SK-N-SH (cell line): ENCODE measurements at regions not wholly inside any gene's neighbourhood (a gene's known extent, or its start where the extent isn't known, plus 50 kb on each side); places are given as distances from the start of the nearest gene placed in this dataset.

Experiments
- CTCF ChIA-PET: fragments of 300-600, 350-600 bp; formaldehyde crosslinking; extraction: SDS; loops from one replicate; lab custom pipeline; 2021; lab: Yijun Ruan, JAX
- POLR2A ChIA-PET: fragments of 350-600 bp; sonication (Branson Sonifier 250); formaldehyde crosslinking; extraction: SDS; loops from one replicate; lab custom pipeline; 2020; ENCODE audit warnings: antibody characterized with exemption, inconsistent platforms; lab: Yijun Ruan, JAX
- DNase-seq: peaks from one replicate; pipeline ENCODE4 v3.0.0; 2012
- H2AFZ ChIP-seq: fragments of 200-600 bp; sonication (generic); 2 replicates; pipeline ENCODE4 v1.8.1; 2016; ENCODE audit warnings: antibody characterized with exemption, mild to moderate bottlenecking, low read depth
- H3F3A ChIP-seq: fragments of 200-600 bp; sonication (generic); replicated peaks from 2 replicates; pipeline ENCODE3; 2016; ENCODE audit warnings: antibody characterized with exemption, mild to moderate bottlenecking; ENCODE audit not compliant: insufficient read depth
- H3K27ac ChIP-seq, 2 experiments: fragments of 200-500 bp in 1 of 2; fragments of 200-600 bp in 1 of 2; sonication (Bioruptor generic) in 1 of 2; sonication (generic), shearing (Covaris generic) in 1 of 2; 2 replicates each; pipeline versions ENCODE4 v1.5.1 to v1.6.1; 2014 to 2016; ENCODE audit warnings: low read depth in 2 of 2, inconsistent platforms in 1 of 2, low read length in 1 of 2, mild to moderate bottlenecking in 1 of 2, mixed read lengths in 1 of 2
- H3K27me3 ChIP-seq: fragments of 200-600 bp; sonication (generic), shearing (Covaris generic); 2 replicates; pipeline ENCODE4 v1.6.1; 2016; ENCODE audit warnings: mixed run types; ENCODE audit not compliant: insufficient read depth
- H3K36me3 ChIP-seq, 2 experiments: fragments of 200-500 bp in 1 of 2; fragments of 200-600 bp in 1 of 2; sonication (Bioruptor generic) in 1 of 2; sonication (generic) in 1 of 2; replicated peaks in 1 of 2; 2 replicates each; pipeline versions ENCODE3 to v1.5.1; 2014 to 2016; ENCODE audit warnings: low read length in 1 of 2, mild to moderate bottlenecking in 1 of 2; ENCODE audit not compliant: insufficient read depth in 2 of 2, control insufficient read depth in 1 of 2
- H3K4me1 ChIP-seq, 2 experiments: fragments of 200-500 bp in 1 of 2; fragments of 200-600 bp in 1 of 2; sonication (Bioruptor generic) in 1 of 2; sonication (generic), shearing (Covaris generic) in 1 of 2; 2 replicates each; pipeline versions ENCODE4 v1.5.1 to v1.6.1; 2014 to 2016; ENCODE audit warnings: low read depth in 1 of 2, low read length in 1 of 2, mixed run types in 1 of 2; ENCODE audit not compliant: insufficient read depth in 2 of 2, control insufficient read depth in 1 of 2
- H3K4me2 ChIP-seq: fragments of 200-600 bp; sonication (generic), shearing (Covaris generic); 2 replicates; pipeline ENCODE4 v1.6.1; 2017; ENCODE audit warnings: mixed run types
- H3K4me3 ChIP-seq, 2 experiments: fragments of 200-500 bp in 1 of 2; fragments of 200-600 bp in 1 of 2; sonication (Bioruptor generic) in 1 of 2; sonication (generic), shearing (Covaris generic) in 1 of 2; 2 replicates each; pipeline versions ENCODE4 v1.5.1 to v1.8.1; 2014 to 2016; ENCODE audit warnings: low read depth in 2 of 2, inconsistent platforms in 1 of 2, low read length in 1 of 2, mild to moderate bottlenecking in 1 of 2, mixed read lengths in 1 of 2, moderate library complexity in 1 of 2
- H3K79me2 ChIP-seq: fragments of 200-600 bp; sonication (generic); 2 replicates; pipeline ENCODE4 v1.8.1; 2017; ENCODE audit warnings: mild to moderate bottlenecking; ENCODE audit not compliant: insufficient read depth
- H3K9ac ChIP-seq: fragments of 200-600 bp; sonication (generic); 2 replicates; pipeline ENCODE4 v1.6.1; 2017; ENCODE audit warnings: mixed run types
- H3K9me2 ChIP-seq: fragments of 200-600 bp; sonication (generic); 2 replicates; pipeline ENCODE4 v1.6.1; 2017; ENCODE audit warnings: mixed run types
- H3K9me3 ChIP-seq: fragments of 200-600 bp; sonication (generic); 2 replicates; pipeline ENCODE4 v1.6.1; 2017; ENCODE audit warnings: mixed run types, mild to moderate bottlenecking, moderate library complexity
- H4K20me1 ChIP-seq: fragments of 200-600 bp; sonication (generic); 2 replicates; pipeline ENCODE4 v1.6.1; 2017; ENCODE audit warnings: mild to moderate bottlenecking, mixed run types; ENCODE audit not compliant: insufficient read depth
- FOSL2 ChIP-seq: IDR thresholded peaks from 2 replicates; pipeline ENCODE4 v1.4.0; 2012; ENCODE audit warnings: low read depth, mild to moderate bottlenecking, moderate library complexity, borderline replicate concordance
- FOXM1 ChIP-seq: IDR thresholded peaks from 2 replicates; pipeline ENCODE4 v1.4.0; 2012; ENCODE audit warnings: low read depth, mild to moderate bottlenecking
- GABPA ChIP-seq: IDR thresholded peaks from 2 replicates; pipeline ENCODE4 v1.4.0; 2012; ENCODE audit warnings: low read depth, mild to moderate bottlenecking
- NFIC ChIP-seq: IDR thresholded peaks from 2 replicates; pipeline ENCODE4 v1.4.0; 2012; ENCODE audit warnings: borderline replicate concordance
- POLR2AphosphoS5 ChIP-seq: IDR thresholded peaks from 2 replicates; pipeline ENCODE4 v1.6.1; 2012; ENCODE audit warnings: low read depth, low read length
- RAD21 ChIP-seq: IDR thresholded peaks from 2 replicates; pipeline ENCODE4 v1.6.1; 2012; ENCODE audit warnings: mild to moderate bottlenecking, low read length
- TAF1 ChIP-seq: IDR thresholded peaks from 2 replicates; pipeline ENCODE4 v1.6.1; 2012; ENCODE audit warnings: low read depth, mild to moderate bottlenecking, low read length, moderate library complexity, borderline replicate concordance
- TEAD4 ChIP-seq: IDR thresholded peaks from 2 replicates; pipeline ENCODE4 v1.4.0; 2012; ENCODE audit warnings: mild to moderate bottlenecking, borderline replicate concordance; ENCODE audit not compliant: insufficient read depth
- YY1 ChIP-seq: IDR thresholded peaks from 2 replicates; pipeline ENCODE4 v1.4.0; 2012; ENCODE audit warnings: low read depth, mild to moderate bottlenecking
- WGBS: methylation state at CpG from one replicate; pipeline ENCODE4 v1.1.6; 2017; ENCODE audit warnings: low lambda C conversion rate; 5-methylcytosine and 5-hydroxymethylcytosine counted together
- TF ChIP-seq, protein P1 (sequence below): IDR thresholded peaks from 2 replicates; pipeline ENCODE4 v1.6.1; 2012; ENCODE audit warnings: mild to moderate bottlenecking, low read depth, low read length, moderate library complexity
- TF ChIP-seq, protein P2 (sequence below): IDR thresholded peaks from 2 replicates; pipeline ENCODE4 v1.4.0; 2012; ENCODE audit warnings: low read depth, borderline replicate concordance

DNA sequence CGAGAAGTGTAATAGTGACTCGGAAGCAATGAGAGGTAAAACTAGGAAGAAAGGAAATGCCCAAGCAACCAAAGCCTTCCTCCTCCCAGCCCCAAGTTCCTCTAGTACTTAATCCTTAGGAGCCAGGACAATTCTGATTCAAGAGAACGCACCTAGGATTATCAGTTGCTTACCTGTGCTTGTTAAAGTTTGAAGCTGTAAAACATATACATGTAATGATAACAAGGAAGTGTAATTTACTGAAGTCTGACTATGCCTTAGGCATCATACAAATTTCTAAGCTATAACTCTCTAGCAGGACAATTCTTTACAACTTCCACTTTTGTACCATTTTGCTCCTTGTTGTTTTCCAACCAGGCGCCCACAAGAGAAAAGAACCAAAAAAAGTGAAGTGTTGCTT, 92.8 kb upstream of the OSBPL8 start:
- H3K9ac ChIP-seq, result no peak overlapping the region
- H3K27me3 ChIP-seq, result no peaks in the 10 kb centered on the region
- no peak overlapping the region for H3K27ac ChIP-seq
- no peaks in the 10 kb centered on the region for H3K36me3 ChIP-seq
- H3K4me2 ChIP-seq, result no peak overlapping the region
- H3K9me2 ChIP-seq, result no peaks in the 10 kb centered on the region; the same call in 1 of the 2 replicates
- H2AFZ ChIP-seq, result no peak overlapping the region
- H3K9me3 ChIP-seq, result no peaks in the 10 kb centered on the region
- no peak overlapping the region for H3K4me3 ChIP-seq
- no peak for DNase-seq
- H3F3A ChIP-seq, result no peaks in the 10 kb centered on the region
- no peaks in the 10 kb centered on the region for H3K79me2 ChIP-seq
- CTCF ChIA-PET, result no interaction called here
- no peak for TF ChIP-seq TAF1
- POLR2A ChIA-PET, result no interaction called here
- 90% methylated on average over 4 of the region's 4 CpGs for WGBS
- no peaks in the 10 kb centered on the region for H4K20me1 ChIP-seq
- no peaks in the 10 kb centered on the region for H3K4me1 ChIP-seq

DNA sequence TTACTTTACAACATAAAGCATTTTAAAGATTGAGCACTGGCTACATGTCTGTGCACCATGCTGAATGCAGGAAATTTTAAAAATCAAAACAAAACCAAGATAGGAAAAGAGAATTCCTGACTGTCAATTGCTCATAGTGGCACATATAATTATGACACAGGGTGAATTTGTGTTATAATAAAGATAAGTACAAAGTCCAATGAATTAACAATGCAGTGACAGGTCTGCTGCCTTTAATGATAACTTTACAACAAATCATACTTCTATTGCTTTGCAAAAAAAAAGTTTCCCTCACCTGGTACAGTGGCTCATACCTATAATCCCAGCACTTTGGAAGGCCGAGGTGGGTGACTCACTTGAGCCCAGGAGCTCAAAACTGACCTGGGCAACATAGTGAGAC, 93.8 kb upstream of the OSBPL8 start:
- no peak overlapping the region for H3K9ac ChIP-seq
- no peaks in the 10 kb centered on the region for H3K79me2 ChIP-seq
- no peak overlapping the region for H2AFZ ChIP-seq
- H3F3A ChIP-seq, result no peaks in the 10 kb centered on the region
- H3K27me3 ChIP-seq, result no peaks in the 10 kb centered on the region
- POLR2A ChIA-PET, result no interaction called here
- TF ChIP-seq TAF1 (no peak), TEAD4 (no peak), YY1 (no peak), FOXM1 (no peak), FOSL2 (no peak)
- no peak overlapping the region for H3K4me3 ChIP-seq
- CTCF ChIA-PET, result no interaction called here
- DNase-seq, result no peak
- H3K4me2 ChIP-seq, result no peak overlapping the region
- no peak overlapping the region for H3K27ac ChIP-seq
- H4K20me1 ChIP-seq, result no peaks in the 10 kb centered on the region
- no peaks in the 10 kb centered on the region for H3K36me3 ChIP-seq
- WGBS, result 38% methylated on average over 1 of the region's 1 CpG
- no peaks in the 10 kb centered on the region for H3K4me1 ChIP-seq
- no peaks in the 10 kb centered on the region; the same call in 1 of the 2 replicates for H3K9me2 ChIP-seq
- H3K9me3 ChIP-seq, result no peaks in the 10 kb centered on the region

DNA sequence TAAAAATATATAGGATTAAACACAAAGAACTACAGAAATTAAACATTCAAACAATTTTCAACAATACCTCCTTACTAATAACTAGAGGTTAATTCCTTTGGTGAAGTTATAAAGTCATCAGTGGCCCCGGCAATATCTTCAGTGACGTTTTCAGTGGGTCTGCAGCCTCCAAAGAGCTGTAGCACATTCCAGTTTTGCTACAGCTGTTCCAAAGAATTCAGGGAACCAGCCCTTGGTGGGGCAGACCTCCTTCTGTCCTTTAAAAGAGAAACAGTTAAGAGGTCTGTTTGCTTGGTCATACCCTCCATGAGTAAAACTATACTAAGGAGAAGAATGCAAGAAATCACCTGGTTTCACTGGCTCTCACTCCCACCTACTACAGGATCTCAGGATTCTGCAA, 99.2 kb upstream of the ZDHHC17 start:
- CTCF ChIA-PET, result no interaction called here
- H2AFZ ChIP-seq, result no peak overlapping the region
- no peaks in the 10 kb centered on the region for H3K9me2 ChIP-seq
- H4K20me1 ChIP-seq, result no peaks in the 10 kb centered on the region
- H3K27ac ChIP-seq, result no peak overlapping the region
- POLR2A ChIA-PET, result no interaction called here
- WGBS, result 64% methylated on average over 2 of the region's 2 CpGs
- H3K27me3 ChIP-seq, result no peaks in the 10 kb centered on the region
- TF ChIP-seq NFIC, result no peak
- H3K9ac ChIP-seq, result no peak overlapping the region
- H3K4me3 ChIP-seq, result no peak overlapping the region
- no peaks in the 10 kb centered on the region for H3F3A ChIP-seq
- no peaks in the 10 kb centered on the region for H3K9me3 ChIP-seq
- H3K36me3 ChIP-seq, result no peaks in the 10 kb centered on the region
- H3K4me2 ChIP-seq, result no peak overlapping the region
- H3K4me1 ChIP-seq, result no peaks in the 10 kb centered on the region
- DNase-seq, result no peak
- no peaks in the 10 kb centered on the region for H3K79me2 ChIP-seq

DNA sequence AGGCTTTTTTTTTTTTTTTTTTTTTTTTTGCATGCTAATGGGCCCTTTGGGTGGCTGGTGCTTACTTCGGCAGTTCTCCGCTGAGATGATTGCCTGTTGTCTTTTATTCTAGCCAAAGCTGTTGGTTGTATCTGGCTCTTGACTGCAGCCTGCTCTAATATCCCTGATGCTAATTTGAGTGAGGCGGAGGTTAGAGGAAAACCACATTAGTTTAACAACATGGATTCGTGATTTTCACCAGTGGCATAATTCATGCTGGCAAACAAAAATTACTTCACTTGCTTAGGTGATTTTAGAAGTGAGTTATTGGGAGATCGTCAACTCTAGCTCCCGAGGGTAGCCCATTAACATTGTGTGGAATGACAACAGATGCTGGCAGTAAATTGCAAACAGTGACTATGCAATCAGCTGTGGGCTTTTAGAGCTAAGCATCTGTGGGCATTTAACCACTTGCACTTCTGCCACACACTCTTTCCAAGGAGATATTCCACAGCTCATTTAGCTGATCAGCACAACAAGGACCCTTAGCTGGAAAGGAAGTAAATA, 97.6 kb upstream of the ZDHHC17 start:
- no peaks in the 10 kb centered on the region for H4K20me1 ChIP-seq
- no peak overlapping the region for H3K4me2 ChIP-seq
- POLR2A ChIA-PET, result no interaction called here
- H2AFZ ChIP-seq, result no peak overlapping the region
- DNase-seq, result no peak
- H3K4me3 ChIP-seq, result no peak overlapping the region
- H3K79me2 ChIP-seq, result no peaks in the 10 kb centered on the region
- H3K4me1 ChIP-seq, result no peaks in the 10 kb centered on the region; a peak in 1 of 4 replicates
- CTCF ChIA-PET, result interaction anchor here (0.7 to 1.3 kb wide), 4 partner anchors 15 to 949 kb away, joined by 3 to 5 read pairs (median 4); no protein-coding TSS in a partner anchor
- H3K27me3 ChIP-seq, result no peaks in the 10 kb centered on the region
- 87% methylated on average over 6 of the region's 6 CpGs for WGBS
- no peak overlapping the region for H3K9ac ChIP-seq
- H3K9me3 ChIP-seq, result no peaks in the 10 kb centered on the region
- no peaks in the 10 kb centered on the region for H3K36me3 ChIP-seq
- no peaks in the 10 kb centered on the region for H3K9me2 ChIP-seq
- no peak overlapping the region for H3K27ac ChIP-seq
- H3F3A ChIP-seq, result peaks cover 3% of the 10 kb centered on the region
- TF ChIP-seq RAD21, result no peak
- TF ChIP-seq, protein P1, sequence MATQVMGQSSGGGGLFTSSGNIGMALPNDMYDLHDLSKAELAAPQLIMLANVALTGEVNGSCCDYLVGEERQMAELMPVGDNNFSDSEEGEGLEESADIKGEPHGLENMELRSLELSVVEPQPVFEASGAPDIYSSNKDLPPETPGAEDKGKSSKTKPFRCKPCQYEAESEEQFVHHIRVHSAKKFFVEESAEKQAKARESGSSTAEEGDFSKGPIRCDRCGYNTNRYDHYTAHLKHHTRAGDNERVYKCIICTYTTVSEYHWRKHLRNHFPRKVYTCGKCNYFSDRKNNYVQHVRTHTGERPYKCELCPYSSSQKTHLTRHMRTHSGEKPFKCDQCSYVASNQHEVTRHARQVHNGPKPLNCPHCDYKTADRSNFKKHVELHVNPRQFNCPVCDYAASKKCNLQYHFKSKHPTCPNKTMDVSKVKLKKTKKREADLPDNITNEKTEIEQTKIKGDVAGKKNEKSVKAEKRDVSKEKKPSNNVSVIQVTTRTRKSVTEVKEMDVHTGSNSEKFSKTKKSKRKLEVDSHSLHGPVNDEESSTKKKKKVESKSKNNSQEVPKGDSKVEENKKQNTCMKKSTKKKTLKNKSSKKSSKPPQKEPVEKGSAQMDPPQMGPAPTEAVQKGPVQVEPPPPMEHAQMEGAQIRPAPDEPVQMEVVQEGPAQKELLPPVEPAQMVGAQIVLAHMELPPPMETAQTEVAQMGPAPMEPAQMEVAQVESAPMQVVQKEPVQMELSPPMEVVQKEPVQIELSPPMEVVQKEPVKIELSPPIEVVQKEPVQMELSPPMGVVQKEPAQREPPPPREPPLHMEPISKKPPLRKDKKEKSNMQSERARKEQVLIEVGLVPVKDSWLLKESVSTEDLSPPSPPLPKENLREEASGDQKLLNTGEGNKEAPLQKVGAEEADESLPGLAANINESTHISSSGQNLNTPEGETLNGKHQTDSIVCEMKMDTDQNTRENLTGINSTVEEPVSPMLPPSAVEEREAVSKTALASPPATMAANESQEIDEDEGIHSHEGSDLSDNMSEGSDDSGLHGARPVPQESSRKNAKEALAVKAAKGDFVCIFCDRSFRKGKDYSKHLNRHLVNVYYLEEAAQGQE, result no peak
- TF ChIP-seq, protein P2, sequence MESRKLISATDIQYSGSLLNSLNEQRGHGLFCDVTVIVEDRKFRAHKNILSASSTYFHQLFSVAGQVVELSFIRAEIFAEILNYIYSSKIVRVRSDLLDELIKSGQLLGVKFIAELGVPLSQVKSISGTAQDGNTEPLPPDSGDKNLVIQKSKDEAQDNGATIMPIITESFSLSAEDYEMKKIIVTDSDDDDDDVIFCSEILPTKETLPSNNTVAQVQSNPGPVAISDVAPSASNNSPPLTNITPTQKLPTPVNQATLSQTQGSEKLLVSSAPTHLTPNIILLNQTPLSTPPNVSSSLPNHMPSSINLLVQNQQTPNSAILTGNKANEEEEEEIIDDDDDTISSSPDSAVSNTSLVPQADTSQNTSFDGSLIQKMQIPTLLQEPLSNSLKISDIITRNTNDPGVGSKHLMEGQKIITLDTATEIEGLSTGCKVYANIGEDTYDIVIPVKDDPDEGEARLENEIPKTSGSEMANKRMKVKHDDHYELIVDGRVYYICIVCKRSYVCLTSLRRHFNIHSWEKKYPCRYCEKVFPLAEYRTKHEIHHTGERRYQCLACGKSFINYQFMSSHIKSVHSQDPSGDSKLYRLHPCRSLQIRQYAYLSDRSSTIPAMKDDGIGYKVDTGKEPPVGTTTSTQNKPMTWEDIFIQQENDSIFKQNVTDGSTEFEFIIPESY, result no peak
- no peak for TF ChIP-seq POLR2AphosphoS5
- TF ChIP-seq GABPA, result no peak
- TF ChIP-seq FOXM1, result no peak
